IMR-90 (cell line): ENCODE measurements at regions not wholly inside any gene's neighbourhood (a gene's known extent, or its start where the extent isn't known, plus 50 kb on each side); places are given as distances from the start of the nearest gene placed in this dataset.

ENCODE experiments used
- ATAC-seq: fragments of 200-7000 bp; cut with Tn5 transposase; 2 replicates; pipeline ENCODE4 v1.9.1; 2020; ENCODE audit warnings: low read depth, mild to moderate bottlenecking, moderate library complexity
- BruUV-seq: library from RNA; stranded (reverse); fragments of 400-500 nt; replicated peaks from 2 replicates; lab custom pipeline; 2021; lab: Mats Ljungman, UMichigan
- CTCF ChIA-PET: fragments of 300-600 bp; formaldehyde crosslinking; extraction: SDS; loops from one replicate; lab custom pipeline; 2021; ENCODE audit warnings: antibody characterized with exemption; lab: Yijun Ruan, JAX
- POLR2A ChIA-PET: fragments of 300-600 bp; sonication (Branson Sonifier 250); formaldehyde crosslinking; loops from one replicate; lab custom pipeline; 2022; ENCODE audit warnings: antibody characterized with exemption; ENCODE audit not compliant: unreplicated experiment; lab: Charles Lee
- DNase-seq: peaks from one replicate; pipeline ENCODE4 v3.0.0; 2013
- H2AFZ ChIP-seq: replicated peaks from 2 replicates; pipeline ENCODE3; 2013; ENCODE audit warnings: low read length, mild to moderate bottlenecking; ENCODE audit not compliant: poor library complexity
- H2AK5ac ChIP-seq: 2 replicates; pipeline ENCODE4 v1.6.1; 2013; ENCODE audit warnings: low read depth, low read length, inconsistent platforms
- H2AK9ac ChIP-seq: replicated peaks from 2 replicates; pipeline ENCODE3; 2013; ENCODE audit warnings: mild to moderate bottlenecking, low read depth, low read length, moderate library complexity; ENCODE audit not compliant: poor library complexity
- H2BK120ac ChIP-seq: 2 replicates; pipeline ENCODE4 v1.6.1; 2013; ENCODE audit warnings: low read depth, low read length, inconsistent platforms
- H2BK15ac ChIP-seq: 3 replicates; pipeline ENCODE4 v1.6.1; 2013; ENCODE audit warnings: low read depth, low read length, inconsistent platforms
- H2BK20ac ChIP-seq: 2 replicates; pipeline ENCODE4 v1.6.1; 2013; ENCODE audit warnings: low read depth, mild to moderate bottlenecking, inconsistent platforms, low read length, moderate library complexity
- H2BK5ac ChIP-seq: 2 replicates; pipeline ENCODE4 v1.6.1; 2013; ENCODE audit warnings: mild to moderate bottlenecking, low read depth, low read length, inconsistent platforms; ENCODE audit not compliant: poor library complexity, severe bottlenecking
- H3K14ac ChIP-seq: replicated peaks from 2 replicates; pipeline ENCODE4 v1.6.1; 2013; ENCODE audit warnings: low read depth, low read length, inconsistent platforms
- H3K18ac ChIP-seq: 2 replicates; pipeline ENCODE4 v1.6.1; 2013; ENCODE audit warnings: low read depth, low read length, control low read depth
- H3K23ac ChIP-seq: 2 replicates; pipeline ENCODE4 v1.6.1; 2013; ENCODE audit warnings: low read depth, low read length, inconsistent platforms
- H3K27ac ChIP-seq: 2 replicates; pipeline ENCODE4 v1.5.1; 2013; ENCODE audit warnings: mild to moderate bottlenecking, control low read depth, low read length; ENCODE audit not compliant: insufficient read depth
- H3K27me3 ChIP-seq: 2 replicates; pipeline ENCODE4 v1.6.1; 2013; ENCODE audit warnings: low read length; ENCODE audit not compliant: control insufficient read depth, insufficient read depth
- H3K36me3 ChIP-seq: 2 replicates; pipeline ENCODE4 v1.6.1; 2013; ENCODE audit warnings: low read length, mixed read lengths; ENCODE audit not compliant: control insufficient read depth, insufficient read depth
- H3K4ac ChIP-seq: 2 replicates; pipeline ENCODE4 v1.6.1; 2013; ENCODE audit warnings: low read depth, low read length, inconsistent platforms
- H3K4me1 ChIP-seq: 2 replicates; pipeline ENCODE4 v1.6.1; 2013; ENCODE audit warnings: low read length, mixed read lengths; ENCODE audit not compliant: control insufficient read depth, insufficient read depth
- H3K4me2 ChIP-seq: 2 replicates; pipeline ENCODE4 v1.6.1; 2013; ENCODE audit warnings: low read depth, mild to moderate bottlenecking, control low read depth, low read length, moderate library complexity
- H3K4me3 ChIP-seq: 2 replicates; pipeline ENCODE4 v1.5.1; 2013; ENCODE audit warnings: low read depth, mild to moderate bottlenecking, control low read depth, low read length, moderate library complexity; ENCODE audit not compliant: insufficient read depth
- H3K56ac ChIP-seq: 2 replicates; pipeline ENCODE4 v1.6.1; 2013; ENCODE audit warnings: low read length, inconsistent platforms; ENCODE audit not compliant: insufficient read depth; ENCODE audit errors: extremely low read depth
- H3K79me1 ChIP-seq, 2 experiments: 2 replicates each; pipeline ENCODE4 v1.6.1; 2013; ENCODE audit warnings: low read length in 2 of 2, inconsistent platforms in 1 of 2, low read depth in 1 of 2
- H3K9ac ChIP-seq: 2 replicates; pipeline ENCODE4 v1.6.1; 2013; ENCODE audit warnings: low read depth, low read length, control low read depth
- H3K9me1 ChIP-seq: 2 replicates; pipeline ENCODE4 v1.6.1; 2013; ENCODE audit warnings: low read length, inconsistent platforms; ENCODE audit not compliant: insufficient read depth
- H3K9me3 ChIP-seq: 2 replicates; pipeline ENCODE4 v1.6.1; 2013; ENCODE audit warnings: low read length; ENCODE audit not compliant: control insufficient read depth, insufficient read depth
- H4K20me1 ChIP-seq: 2 replicates; pipeline ENCODE4 v1.6.1; 2013; ENCODE audit warnings: low read length, inconsistent platforms; ENCODE audit not compliant: insufficient read depth
- H4K5ac ChIP-seq: 2 replicates; pipeline ENCODE4 v1.6.1; 2013; ENCODE audit warnings: mild to moderate bottlenecking, low read depth, low read length, control low read depth
- H4K8ac ChIP-seq, 2 experiments: 2 replicates each; pipeline ENCODE4 v1.6.1; 2013; ENCODE audit warnings: low read depth in 2 of 2, low read length in 2 of 2, control low read depth in 1 of 2, inconsistent platforms in 1 of 2
- H4K91ac ChIP-seq: 2 replicates; pipeline ENCODE4 v1.6.1; 2013; ENCODE audit warnings: low read depth, low read length, inconsistent platforms; ENCODE audit not compliant: insufficient read depth
- CHD1 ChIP-seq: IDR thresholded peaks from 2 replicates; pipeline ENCODE4 v1.6.1; 2012; ENCODE audit warnings: low read depth, low read length, improper control_type of control experiment
- FOS ChIP-seq: fragments of 150-350 bp; IDR thresholded peaks from 2 replicates; pipeline ENCODE4 v1.6.1; 2016; ENCODE audit warnings: low read depth, low read length
- MAFK ChIP-seq: IDR thresholded peaks from 2 replicates; pipeline ENCODE4 v1.6.1; 2012; ENCODE audit warnings: low read depth, low read length, improper control_type of control experiment
- USF2 ChIP-seq: fragments of 150-350 bp; IDR thresholded peaks from 2 replicates; pipeline ENCODE4 v1.6.1; 2017; ENCODE audit warnings: mild to moderate bottlenecking, antibody characterized with exemption, low read length, low read depth
- dilution Hi-C: fragments of 300-500 bp; cut with HindIII; formaldehyde crosslinking; loops from one replicate; pipeline ENCODE4 v1.14.3; 2018; ENCODE audit warnings: low sequenced_read_pairs; ENCODE audit not compliant: unreplicated experiment
- in situ Hi-C: fragments of 300-500 bp; cut with MboI; formaldehyde crosslinking; loops from 3 replicates; pipeline ENCODE4 v1.14.3; 2019; ENCODE audit warnings: low sequenced_read_pairs, inconsistent platforms, mixed read lengths
- intact Hi-C: fragments of 100-400 bp; cut with micrococcal nuclease; formaldehyde crosslinking; loops from 2 replicates; pipeline ENCODE4 v1.10.0; 2022

- Histone ChIP-seq H4K20me1 (no peaks in the 10 kb centered on the region), H3K9me3 (peaks cover 9% of the 10 kb centered on the region; the same call in 1 of the 2 replicates), H4K5ac (no peak overlapping the region), H3K56ac (no peak overlapping the region), H4K8ac (no peak overlapping the region), H2BK5ac (no peak overlapping the region), H3K18ac (no peak overlapping the region), H3K4ac (no peak overlapping the region), H3K4me2 (no peak overlapping the region), H3K27me3 (no peaks in the 10 kb centered on the region), H2BK20ac (no peak overlapping the region), H2BK15ac (no peak overlapping the region), H2BK120ac (no peak overlapping the region), H2AK9ac (no peak overlapping the region), H3K36me3 (no peaks in the 10 kb centered on the region), H3K79me1 (no peaks in the 10 kb centered on the region), H4K91ac (no peak overlapping the region), H3K23ac (no peak overlapping the region), H3K9ac (no peak overlapping the region), H3K4me3 (no peak overlapping the region), H3K27ac (no peak overlapping the region), H2AK5ac (no peak overlapping the region), H3K9me1 (no peaks in the 10 kb centered on the region), H2AFZ (no peak overlapping the region), H3K14ac (no peak overlapping the region), H3K4me1 (no peaks in the 10 kb centered on the region)
- DNase-seq (no peak), ATAC-seq (no peak)
- intact Hi-C loops (no loop called here), in situ Hi-C loops (no loop called here), dilution Hi-C loops (no loop called here)
- TF ChIP-seq FOS (no peak), CHD1 (no peak), USF2 (no peak), MAFK (no peak)
- BruUV-seq = no TSS peak
- CTCF ChIA-PET = no interaction called here
- POLR2A ChIA-PET = no interaction called here
Observed at GRCh38 chr12:72876092-72876491, 603.9 kb downstream of the TRHDE start.
